Neural cell (in vitro differentiated cells): ENCODE measurements at regions not wholly inside any gene's neighbourhood (a gene's known extent, or its start where the extent isn't known, plus 50 kb on each side); places are given as distances from the start of the nearest gene placed in this dataset.

Source experiments
- H2AFZ ChIP-seq: fragments of 200-600, 300-800 bp; sonication (generic), shearing (Covaris generic); 2 replicates; pipeline ENCODE4 v1.6.0; 2014; ENCODE audit warnings: low read depth, mild to moderate bottlenecking, antibody characterized with exemption, low read length, moderate library complexity
- H3F3A ChIP-seq: fragments of 200-600 bp; shearing (Covaris generic); 2 replicates; pipeline ENCODE4 v1.6.1; 2016; ENCODE audit warnings: mild to moderate bottlenecking, moderate library complexity, mixed read lengths, antibody characterized with exemption, low read length; ENCODE audit not compliant: insufficient read depth, poor library complexity, severe bottlenecking
- H3K27ac ChIP-seq: fragments of 200-600, 300-800 bp; sonication (generic), shearing (Covaris generic); 2 replicates; pipeline ENCODE4 v1.5.1; 2014; ENCODE audit warnings: mild to moderate bottlenecking, low read length, moderate library complexity
- H3K27me3 ChIP-seq: fragments of 300-800, 200-600 bp; sonication (generic), shearing (Covaris generic); 2 replicates; pipeline ENCODE4 v1.6.0; 2014; ENCODE audit warnings: mild to moderate bottlenecking, low read depth, low read length, moderate library complexity; ENCODE audit not compliant: insufficient read depth
- H3K36me3 ChIP-seq: fragments of 300-800, 200-600 bp; sonication (generic), shearing (Covaris generic); 2 replicates; pipeline ENCODE4 v1.5.1; 2014; ENCODE audit warnings: mild to moderate bottlenecking, antibody characterized with exemption, low read length, moderate library complexity; ENCODE audit not compliant: insufficient read depth
- H3K4me2 ChIP-seq: fragments of 300-800, 200-600 bp; sonication (generic), shearing (Covaris generic); 2 replicates; pipeline ENCODE4 v1.6.0; 2014; ENCODE audit warnings: mild to moderate bottlenecking, low read length
- H3K4me3 ChIP-seq: fragments of 300-800, 200-600 bp; sonication (generic), shearing (Covaris generic); 2 replicates; pipeline ENCODE4 v1.5.1; 2014; ENCODE audit warnings: mild to moderate bottlenecking, low read length, moderate library complexity
- H3K79me2 ChIP-seq: fragments of 200-600 bp; shearing (Covaris generic); replicated peaks from 2 replicates; pipeline ENCODE4 v1.6.0; 2014; ENCODE audit warnings: mild to moderate bottlenecking, low read length, moderate library complexity; ENCODE audit not compliant: insufficient read depth
- H3K9ac ChIP-seq: fragments of 300-800, 200-600 bp; sonication (generic), shearing (Covaris generic); 2 replicates; pipeline ENCODE4 v1.6.1; 2016; ENCODE audit warnings: mild to moderate bottlenecking, low read length, mixed read lengths
- H3K9me2 ChIP-seq: fragments of 200-600 bp; shearing (Covaris generic); 2 replicates; pipeline ENCODE4 v1.6.1; 2016; ENCODE audit warnings: mild to moderate bottlenecking, low read length, mixed read lengths; ENCODE audit not compliant: insufficient read depth
- H3K9me3 ChIP-seq: fragments of 200-600, 300-800 bp; sonication (generic), shearing (Covaris generic); 2 replicates; pipeline ENCODE4 v1.6.1; 2016; ENCODE audit warnings: mild to moderate bottlenecking, mixed run types, low read length, moderate library complexity, mixed read lengths
- H4K20me1 ChIP-seq: fragments of 200-600 bp; shearing (Covaris generic); 2 replicates; pipeline ENCODE4 v1.6.1; 2016; ENCODE audit warnings: mild to moderate bottlenecking, mixed run types; ENCODE audit not compliant: insufficient read depth
- EP300 ChIP-seq: fragments of 450-650 bp; conservative IDR thresholded peaks from 2 replicates; pipeline ENCODE4 v1.6.1; 2014; ENCODE audit warnings: antibody characterized with exemption, mild to moderate bottlenecking, moderate library complexity; ENCODE audit not compliant: poor library complexity, severe bottlenecking
- EZH2 ChIP-seq: fragments of 200-600, 300-800 bp; shearing (Covaris generic), sonication (generic); IDR thresholded peaks from 2 replicates; pipeline ENCODE4 v1.6.1; 2014; ENCODE audit warnings: antibody characterized with exemption, low read length, borderline replicate concordance, mild to moderate bottlenecking; ENCODE audit not compliant: insufficient read depth, poor library complexity, severe bottlenecking
- MXI1 ChIP-seq: fragments of 450-650 bp; conservative IDR thresholded peaks from 2 replicates; pipeline ENCODE4 v1.6.1; 2014; ENCODE audit warnings: antibody characterized with exemption, mild to moderate bottlenecking; ENCODE audit not compliant: poor library complexity, severe bottlenecking
- POLR2AphosphoS5 ChIP-seq: IDR thresholded peaks from 2 replicates; pipeline ENCODE4 v1.6.1; 2012
- RAD21 ChIP-seq: fragments of 450-650 bp; conservative IDR thresholded peaks from 2 replicates; pipeline ENCODE4 v1.6.1; 2014; ENCODE audit warnings: antibody characterized with exemption, mild to moderate bottlenecking, moderate library complexity
- SMC3 ChIP-seq: fragments of 450-650 bp; conservative IDR thresholded peaks from 2 replicates; pipeline ENCODE4 v1.6.1; 2014; ENCODE audit warnings: antibody characterized with exemption, mild to moderate bottlenecking, moderate library complexity; ENCODE audit not compliant: poor library complexity
- TAF1 ChIP-seq: IDR thresholded peaks from 2 replicates; pipeline ENCODE4 v1.6.1; 2012; ENCODE audit warnings: low read depth
- TF ChIP-seq, protein P1 (sequence below): IDR thresholded peaks from 2 replicates; pipeline ENCODE4 v1.6.1; 2012; ENCODE audit warnings: borderline replicate concordance
- TF ChIP-seq, protein P2 (sequence below): fragments of 450-650 bp; IDR thresholded peaks from 2 replicates; pipeline ENCODE4 v1.5.1; 2014; ENCODE audit warnings: antibody characterized with exemption, mild to moderate bottlenecking, moderate library complexity; ENCODE audit not compliant: poor library complexity, severe bottlenecking

DNA sequence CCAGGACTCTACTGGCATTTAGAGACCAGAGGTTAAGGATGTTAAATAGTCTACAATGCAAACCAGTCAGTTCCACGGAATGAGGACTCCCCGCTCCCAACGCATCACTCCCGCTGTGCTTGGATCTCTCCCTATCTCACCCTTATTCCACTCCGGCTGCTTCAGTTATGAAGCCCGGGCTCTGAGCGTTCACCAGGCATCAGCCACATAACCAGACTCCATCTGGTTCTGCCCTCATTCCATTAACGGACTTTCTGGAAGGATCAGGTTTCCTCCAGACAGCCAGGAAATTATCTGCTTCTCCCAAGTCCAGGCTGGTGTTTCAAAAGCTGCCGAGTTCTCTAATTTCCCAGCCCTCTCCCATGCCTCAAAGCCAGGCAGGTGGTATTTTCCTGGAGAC, 499.3 kb downstream of the GLRX3 start:
- Histone ChIP-seq H3K36me3 (no peaks in the 10 kb centered on the region), H4K20me1 (no peaks in the 10 kb centered on the region), H3K9me3 (no peaks in the 10 kb centered on the region), H3K4me2 (no peak overlapping the region), H3K4me3 (no peak overlapping the region), H3K79me2 (no peaks in the 10 kb centered on the region), H3K27ac (no peak overlapping the region), H3K9ac (no peak overlapping the region), H2AFZ (no peak overlapping the region), H3F3A (no peaks in the 10 kb centered on the region), H3K9me2 (no peaks in the 10 kb centered on the region), H3K27me3 (no peaks in the 10 kb centered on the region)
- TF ChIP-seq, protein P1, sequence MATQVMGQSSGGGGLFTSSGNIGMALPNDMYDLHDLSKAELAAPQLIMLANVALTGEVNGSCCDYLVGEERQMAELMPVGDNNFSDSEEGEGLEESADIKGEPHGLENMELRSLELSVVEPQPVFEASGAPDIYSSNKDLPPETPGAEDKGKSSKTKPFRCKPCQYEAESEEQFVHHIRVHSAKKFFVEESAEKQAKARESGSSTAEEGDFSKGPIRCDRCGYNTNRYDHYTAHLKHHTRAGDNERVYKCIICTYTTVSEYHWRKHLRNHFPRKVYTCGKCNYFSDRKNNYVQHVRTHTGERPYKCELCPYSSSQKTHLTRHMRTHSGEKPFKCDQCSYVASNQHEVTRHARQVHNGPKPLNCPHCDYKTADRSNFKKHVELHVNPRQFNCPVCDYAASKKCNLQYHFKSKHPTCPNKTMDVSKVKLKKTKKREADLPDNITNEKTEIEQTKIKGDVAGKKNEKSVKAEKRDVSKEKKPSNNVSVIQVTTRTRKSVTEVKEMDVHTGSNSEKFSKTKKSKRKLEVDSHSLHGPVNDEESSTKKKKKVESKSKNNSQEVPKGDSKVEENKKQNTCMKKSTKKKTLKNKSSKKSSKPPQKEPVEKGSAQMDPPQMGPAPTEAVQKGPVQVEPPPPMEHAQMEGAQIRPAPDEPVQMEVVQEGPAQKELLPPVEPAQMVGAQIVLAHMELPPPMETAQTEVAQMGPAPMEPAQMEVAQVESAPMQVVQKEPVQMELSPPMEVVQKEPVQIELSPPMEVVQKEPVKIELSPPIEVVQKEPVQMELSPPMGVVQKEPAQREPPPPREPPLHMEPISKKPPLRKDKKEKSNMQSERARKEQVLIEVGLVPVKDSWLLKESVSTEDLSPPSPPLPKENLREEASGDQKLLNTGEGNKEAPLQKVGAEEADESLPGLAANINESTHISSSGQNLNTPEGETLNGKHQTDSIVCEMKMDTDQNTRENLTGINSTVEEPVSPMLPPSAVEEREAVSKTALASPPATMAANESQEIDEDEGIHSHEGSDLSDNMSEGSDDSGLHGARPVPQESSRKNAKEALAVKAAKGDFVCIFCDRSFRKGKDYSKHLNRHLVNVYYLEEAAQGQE, result no peak
- TF ChIP-seq SMC3 (no peak), EP300 (no peak), RAD21 (no peak), EZH2 (no peak), POLR2AphosphoS5 (no peak), TAF1 (no peak), MXI1 (no peak)
- TF ChIP-seq, protein P2, sequence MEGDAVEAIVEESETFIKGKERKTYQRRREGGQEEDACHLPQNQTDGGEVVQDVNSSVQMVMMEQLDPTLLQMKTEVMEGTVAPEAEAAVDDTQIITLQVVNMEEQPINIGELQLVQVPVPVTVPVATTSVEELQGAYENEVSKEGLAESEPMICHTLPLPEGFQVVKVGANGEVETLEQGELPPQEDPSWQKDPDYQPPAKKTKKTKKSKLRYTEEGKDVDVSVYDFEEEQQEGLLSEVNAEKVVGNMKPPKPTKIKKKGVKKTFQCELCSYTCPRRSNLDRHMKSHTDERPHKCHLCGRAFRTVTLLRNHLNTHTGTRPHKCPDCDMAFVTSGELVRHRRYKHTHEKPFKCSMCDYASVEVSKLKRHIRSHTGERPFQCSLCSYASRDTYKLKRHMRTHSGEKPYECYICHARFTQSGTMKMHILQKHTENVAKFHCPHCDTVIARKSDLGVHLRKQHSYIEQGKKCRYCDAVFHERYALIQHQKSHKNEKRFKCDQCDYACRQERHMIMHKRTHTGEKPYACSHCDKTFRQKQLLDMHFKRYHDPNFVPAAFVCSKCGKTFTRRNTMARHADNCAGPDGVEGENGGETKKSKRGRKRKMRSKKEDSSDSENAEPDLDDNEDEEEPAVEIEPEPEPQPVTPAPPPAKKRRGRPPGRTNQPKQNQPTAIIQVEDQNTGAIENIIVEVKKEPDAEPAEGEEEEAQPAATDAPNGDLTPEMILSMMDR, result no peak

- no peak overlapping the region for H3K4me2 ChIP-seq
- H3K27me3 ChIP-seq, result no peaks in the 10 kb centered on the region
- H2AFZ ChIP-seq, result no peak overlapping the region
- no peak overlapping the region for H3K27ac ChIP-seq
- H4K20me1 ChIP-seq, result no peaks in the 10 kb centered on the region
- H3K4me3 ChIP-seq, result no peak overlapping the region
- H3K9me3 ChIP-seq, result no peaks in the 10 kb centered on the region
- no peak overlapping the region for H3K9ac ChIP-seq
- H3K9me2 ChIP-seq, result no peaks in the 10 kb centered on the region
- H3K36me3 ChIP-seq, result no peaks in the 10 kb centered on the region
- no peaks in the 10 kb centered on the region for H3F3A ChIP-seq
- no peaks in the 10 kb centered on the region for H3K79me2 ChIP-seq
- TF ChIP-seq MXI1 (no peak), EP300 (no peak), EZH2 (no peak), RAD21 (no peak), POLR2AphosphoS5 (no peak), TAF1 (no peak), SMC3 (no peak)
- TF ChIP-seq, protein P1, result no peak
- TF ChIP-seq, protein P2, result no peak
These were observed 500.2 kb downstream of the GLRX3 start for GRCh38 chr10:130636313-130636930.
